ENCODE measurements at regions not wholly inside any gene's neighbourhood (a gene's known extent, or its start where the extent isn't known, plus 50 kb on each side); places are given as distances from the start of the nearest gene placed in this dataset.

DNA sequence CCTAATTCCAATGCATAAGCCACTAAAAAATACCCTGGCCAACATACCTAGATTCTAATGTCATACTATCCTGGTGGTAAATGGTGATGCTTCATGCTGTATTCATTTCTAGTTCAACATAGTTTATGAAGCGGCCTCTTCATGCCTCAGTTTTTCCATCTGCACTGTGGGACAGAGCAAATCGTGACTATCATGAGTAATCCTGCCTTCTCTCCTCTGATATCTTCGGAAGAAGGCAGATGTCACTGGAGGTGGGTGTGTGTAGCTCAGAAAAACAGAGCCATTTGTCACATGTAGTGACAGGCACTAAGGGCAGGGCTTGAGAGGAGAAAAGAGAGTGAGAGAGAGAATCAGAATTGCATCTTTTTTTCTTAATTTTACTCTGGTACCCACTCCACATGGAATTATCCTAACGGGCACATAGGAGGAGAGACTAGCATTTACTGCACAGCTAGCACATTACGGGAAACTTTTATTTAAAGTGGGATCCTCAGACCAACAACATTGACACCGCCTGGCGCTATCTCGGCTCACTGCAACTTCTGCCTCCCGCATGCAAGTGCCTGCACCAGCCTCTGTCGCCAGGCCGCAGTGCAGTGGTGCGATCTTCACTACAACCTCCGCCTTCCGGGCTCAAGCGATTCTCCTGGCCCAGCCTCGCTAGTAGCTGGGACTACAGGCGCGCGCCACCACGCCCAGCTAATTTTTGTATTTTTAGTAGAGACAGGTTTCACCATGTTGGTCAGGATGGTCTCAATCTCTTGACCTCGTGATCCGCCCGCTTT is 78.4 kb upstream of the KCNA3 start:
- TF ChIP-seq, protein P1, sequence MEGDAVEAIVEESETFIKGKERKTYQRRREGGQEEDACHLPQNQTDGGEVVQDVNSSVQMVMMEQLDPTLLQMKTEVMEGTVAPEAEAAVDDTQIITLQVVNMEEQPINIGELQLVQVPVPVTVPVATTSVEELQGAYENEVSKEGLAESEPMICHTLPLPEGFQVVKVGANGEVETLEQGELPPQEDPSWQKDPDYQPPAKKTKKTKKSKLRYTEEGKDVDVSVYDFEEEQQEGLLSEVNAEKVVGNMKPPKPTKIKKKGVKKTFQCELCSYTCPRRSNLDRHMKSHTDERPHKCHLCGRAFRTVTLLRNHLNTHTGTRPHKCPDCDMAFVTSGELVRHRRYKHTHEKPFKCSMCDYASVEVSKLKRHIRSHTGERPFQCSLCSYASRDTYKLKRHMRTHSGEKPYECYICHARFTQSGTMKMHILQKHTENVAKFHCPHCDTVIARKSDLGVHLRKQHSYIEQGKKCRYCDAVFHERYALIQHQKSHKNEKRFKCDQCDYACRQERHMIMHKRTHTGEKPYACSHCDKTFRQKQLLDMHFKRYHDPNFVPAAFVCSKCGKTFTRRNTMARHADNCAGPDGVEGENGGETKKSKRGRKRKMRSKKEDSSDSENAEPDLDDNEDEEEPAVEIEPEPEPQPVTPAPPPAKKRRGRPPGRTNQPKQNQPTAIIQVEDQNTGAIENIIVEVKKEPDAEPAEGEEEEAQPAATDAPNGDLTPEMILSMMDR (IDR thresholded peaks at IDR 0.05; ENCODE audit: low read length, missing control alignments) = no peak
- no peak for DNase-seq (ENCODE audit: low read depth)
- no peak overlapping the region for H3K4me3 ChIP-seq (replicated peaks; ENCODE audit: low read depth, low read length)

DNA sequence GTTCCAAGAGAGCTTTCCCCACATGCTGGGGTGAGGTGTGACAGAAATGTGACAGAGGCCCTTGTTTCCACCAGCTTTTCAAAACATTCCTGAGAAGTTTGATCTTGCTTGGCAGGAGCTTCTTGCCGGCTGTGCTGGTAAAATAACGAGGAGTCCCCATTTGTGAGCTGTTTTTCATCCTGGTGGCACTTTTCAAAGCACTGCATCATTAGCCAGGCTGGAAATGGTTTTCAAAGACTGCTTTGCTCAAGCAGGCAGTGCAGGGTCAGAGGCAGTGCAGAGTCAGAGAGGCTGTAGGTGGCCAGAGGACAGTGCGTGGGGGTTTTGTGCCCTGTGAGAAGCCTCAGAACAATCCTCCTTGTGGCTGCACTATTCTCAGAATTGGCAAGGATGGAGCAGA is 75.8 kb upstream of the KCNA3 start:
- DNase-seq (ENCODE audit: low read depth) = no peak
- H3K4me3 ChIP-seq (replicated peaks; ENCODE audit: low read depth, low read length) = no peak overlapping the region
- TF ChIP-seq, protein P1 (IDR thresholded peaks at IDR 0.05; ENCODE audit: low read length, missing control alignments) = no peak

DNA sequence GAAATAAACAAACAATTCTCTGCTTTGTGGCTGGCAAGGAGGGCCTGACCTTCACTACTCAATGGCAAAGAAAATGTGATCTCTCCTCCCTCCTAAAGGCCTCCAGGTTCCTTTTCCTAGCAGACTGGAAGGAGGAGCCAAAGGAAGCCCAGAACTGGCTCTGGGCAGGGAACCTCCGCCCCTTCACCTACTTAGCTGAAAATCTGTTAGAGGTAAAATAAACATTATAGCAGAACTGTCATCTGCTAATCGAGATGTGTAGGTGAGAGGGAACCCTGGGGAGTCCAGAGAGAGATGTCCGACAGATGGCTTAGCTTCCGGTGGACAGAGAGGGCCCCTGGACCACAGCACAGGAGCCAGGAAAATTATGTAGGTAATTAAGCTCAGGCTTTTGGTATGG is 75.2 kb upstream of the KCNA3 start:
- no peak for DNase-seq (ENCODE audit: low read depth)
- TF ChIP-seq, protein P1 (IDR thresholded peaks at IDR 0.05; ENCODE audit: low read length, missing control alignments) = no peak
- no peak overlapping the region for H3K4me3 ChIP-seq (replicated peaks; ENCODE audit: low read depth, low read length)

DNA sequence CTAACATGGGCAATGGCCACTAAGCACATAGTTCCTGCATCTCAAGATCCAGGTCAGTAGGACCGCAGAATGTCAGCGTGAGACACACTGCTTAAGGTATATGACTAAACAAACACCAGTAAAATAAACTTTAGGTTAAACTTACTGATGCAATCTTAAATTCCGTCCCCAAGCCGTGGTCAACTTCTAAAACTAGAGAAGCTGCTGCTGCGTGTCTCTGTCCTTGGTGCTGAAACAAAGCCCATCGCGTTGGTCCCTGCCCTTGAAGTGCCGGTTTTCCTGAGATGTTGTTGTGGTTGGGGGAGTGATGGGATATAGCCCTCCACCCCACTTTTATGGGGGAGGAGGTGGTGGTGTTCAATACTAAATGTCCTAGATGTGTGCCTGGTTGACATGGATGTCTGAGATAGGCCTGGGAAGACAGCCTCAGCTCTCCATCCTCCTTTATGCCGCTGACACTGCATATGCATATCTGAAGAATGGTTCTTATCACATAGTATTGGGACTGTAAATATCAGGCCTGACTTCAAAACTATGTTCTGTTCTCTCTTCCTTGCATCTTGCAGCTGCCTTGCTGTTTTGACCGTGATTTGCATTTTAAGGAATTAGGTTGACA is 72.0 kb upstream of the KCNA3 start:
- no peak overlapping the region for H3K4me3 ChIP-seq (replicated peaks; ENCODE audit: low read depth, low read length)
- DNase-seq (ENCODE audit: low read depth) = peak; percentile 67
- TF ChIP-seq, protein P1 (IDR thresholded peaks at IDR 0.05; ENCODE audit: low read length, missing control alignments) = no peak

DNA sequence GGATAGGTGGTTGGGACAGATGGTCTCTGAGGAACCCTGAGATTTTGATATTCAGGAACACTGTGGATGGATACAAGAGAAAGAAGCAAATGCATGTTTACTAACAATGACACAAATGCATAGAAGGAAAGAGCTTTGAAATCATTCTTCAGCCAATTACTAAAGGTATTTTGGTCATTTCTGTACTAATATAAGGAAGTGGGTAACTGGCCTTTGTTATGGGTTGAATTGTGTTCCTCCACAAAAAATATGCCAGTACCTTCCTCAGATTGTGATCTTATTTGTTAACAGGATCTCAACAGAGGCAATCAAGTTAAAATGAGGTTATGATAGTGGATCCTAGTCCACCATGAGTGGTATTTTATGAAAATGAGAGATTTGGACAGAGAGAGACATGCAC is 68.7 kb upstream of the KCNA3 start:
- DNase-seq (ENCODE audit: low read depth) = no peak
- no peak overlapping the region for H3K4me3 ChIP-seq (replicated peaks; ENCODE audit: low read depth, low read length)
- TF ChIP-seq, protein P1 (IDR thresholded peaks at IDR 0.05; ENCODE audit: low read length, missing control alignments) = no peak

DNA sequence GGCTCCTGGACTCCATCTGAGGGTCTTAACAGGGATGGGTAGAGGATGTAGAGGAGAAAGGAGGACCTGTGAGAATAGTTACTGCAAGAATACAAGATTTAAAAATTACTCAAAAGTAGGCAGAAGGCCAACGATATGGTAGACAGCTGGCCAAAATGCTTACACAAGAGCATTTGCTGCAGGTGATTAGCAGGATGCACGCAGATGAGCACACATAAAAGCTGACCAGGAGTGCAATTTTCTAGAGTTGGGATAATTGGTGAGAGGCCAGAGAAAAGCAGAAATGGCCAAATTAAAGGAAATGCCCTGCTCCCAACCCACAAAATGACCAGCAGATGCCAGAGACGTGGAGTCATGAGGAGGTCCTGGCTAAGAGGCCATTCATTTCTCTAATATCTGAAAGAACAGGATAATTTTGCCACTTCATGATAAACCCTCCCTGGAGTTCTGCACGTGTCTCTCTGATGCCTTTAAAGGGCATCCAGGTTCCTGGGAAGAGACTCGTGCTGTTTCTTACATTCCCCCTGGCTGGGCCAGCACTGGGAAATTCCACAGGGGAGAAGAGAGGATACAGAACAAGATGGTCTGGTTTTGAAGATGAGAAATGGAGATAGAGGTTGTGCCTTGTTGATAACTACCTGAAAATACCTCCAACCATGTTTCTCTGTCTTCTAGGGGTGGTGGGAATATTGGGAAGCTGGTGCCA is 62.3 kb upstream of the KCNA3 start:
- DNase-seq (ENCODE audit: low read depth) = no peak
- TF ChIP-seq, protein P1 (IDR thresholded peaks at IDR 0.05; ENCODE audit: low read length, missing control alignments) = no peak
- no peak overlapping the region for H3K4me3 ChIP-seq (replicated peaks; ENCODE audit: low read depth, low read length)

Data from fibroblast of pulmonary artery (primary cell).